GM18858 (cell line): ENCODE measurements at regions not wholly inside any gene's neighbourhood (a gene's known extent, or its start where the extent isn't known, plus 50 kb on each side); places are given as distances from the start of the nearest gene placed in this dataset.
"Not testable (repeated sequence)": the region's sequence is repeated elsewhere in the genome, so short reads cannot be mapped to it uniquely, and the experiment has no call there.

Experiments
- ATAC-seq: cut with Tn5 transposase; IDR thresholded peaks from one replicate; pipeline ENCODE4 v1.9.1; 2021; ENCODE audit not compliant: unreplicated experiment

- ATAC-seq = no peak
These were observed 55.5 kb downstream of the PRR15 start for GRCh38 chr7:29619111-29619510.

GRCh38 chr7:29619848-29620555, 56.4 kb downstream of the PRR15 start:
- ATAC-seq = no peak

GRCh38 chr7:29620556-29620930, 56.9 kb downstream of the PRR15 start:
- ATAC-seq = no peak

GRCh38 chr7:29622335-29623265, 59.0 kb downstream of the PRR15 start:
- ATAC-seq = no peak

- ATAC-seq = no peak
These were observed 60.3 kb downstream of the PRR15 start for GRCh38 chr7:29623973-29624372.

- no peak for ATAC-seq
These were observed 63.1 kb downstream of the PRR15 start for GRCh38 chr7:29626730-29627129.

GRCh38 chr7:29627631-29628030, 64.0 kb downstream of the PRR15 start:
- ATAC-seq = no peak

- no peak for ATAC-seq
These were observed 65.9 kb downstream of the PRR15 start for GRCh38 chr7:29629507-29629906.

- ATAC-seq = not testable (repeated sequence)
These were observed 71.7 kb downstream of the PRR15 start for GRCh38 chr7:29635067-29636008.

GRCh38 chr7:29636009-29636351, 72.3 kb downstream of the PRR15 start:
- no peak for ATAC-seq

GRCh38 chr7:29637374-29637773, 73.7 kb downstream of the PRR15 start:
- no peak for ATAC-seq

GRCh38 chr7:29638841-29639240, 75.2 kb downstream of the PRR15 start:
- ATAC-seq = not testable (repeated sequence)

- no peak for ATAC-seq
These were observed 75.8 kb downstream of the PRR15 start for GRCh38 chr7:29639386-29639785.

- ATAC-seq = no peak
These were observed 76.4 kb downstream of the PRR15 start for GRCh38 chr7:29639886-29640595.

- ATAC-seq = no peak
These were observed 78.0 kb downstream of the PRR15 start for GRCh38 chr7:29641651-29642050.

- ATAC-seq = no peak
These were observed 79.0 kb downstream of the PRR15 start for GRCh38 chr7:29642494-29643155.

- not testable (repeated sequence) for ATAC-seq
These were observed 82.5 kb downstream of the PRR15 start for GRCh38 chr7:29646116-29646515.

- ATAC-seq = no peak
These were observed 83.5 kb downstream of the PRR15 start for GRCh38 chr7:29647020-29647654.

GRCh38 chr7:29647691-29648210, 84.1 kb downstream of the PRR15 start:
- ATAC-seq = not testable (repeated sequence)
